ENCODE measurements at regions not wholly inside any gene's neighbourhood (a gene's known extent, or its start where the extent isn't known, plus 50 kb on each side); places are given as distances from the start of the nearest gene placed in this dataset.
"Not testable (repeated sequence)": the region's sequence is repeated elsewhere in the genome, so short reads cannot be mapped to it uniquely, and the experiment has no call there.

DNA sequence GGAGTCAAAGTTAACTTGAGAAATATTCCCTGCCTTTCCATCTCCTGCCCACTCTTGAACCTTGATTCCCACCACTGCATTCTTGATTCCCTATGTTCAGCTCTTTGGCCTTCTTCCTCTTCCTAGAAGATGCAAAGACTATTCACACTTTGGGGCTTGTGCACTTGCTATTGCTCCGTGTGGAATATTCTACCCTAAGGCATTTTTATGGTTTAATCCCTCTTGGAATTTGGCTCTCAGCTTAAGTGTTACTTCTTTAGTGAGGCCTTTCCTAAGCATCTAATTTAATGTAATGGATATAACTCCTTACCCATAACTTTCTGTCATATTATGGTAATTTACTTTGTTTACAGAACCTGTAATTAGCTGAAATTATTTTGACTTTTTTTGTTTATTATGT, 318.9 kb upstream of the COL8A1 start:
- peak; percentile 61 for DNase-seq (ENCODE audit: low read depth, low spot score)

DNA sequence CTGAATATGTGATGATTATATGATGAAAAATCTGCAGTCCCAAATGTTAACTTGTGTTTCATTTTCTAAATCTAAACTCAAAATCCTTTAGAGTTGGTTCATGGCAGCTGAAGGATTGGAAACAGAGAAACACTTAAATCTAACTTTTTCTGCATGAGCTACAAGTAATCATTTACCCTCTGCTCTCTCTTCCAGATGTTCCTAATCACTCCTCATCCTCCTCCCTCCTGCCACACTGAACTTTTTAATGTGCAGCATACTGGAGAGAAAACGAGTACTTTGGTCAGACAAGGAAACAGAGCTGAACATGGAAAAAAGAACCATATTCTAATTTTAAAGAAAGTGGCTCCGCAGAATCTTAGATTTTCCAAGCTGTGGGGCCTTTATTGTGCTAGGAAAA, 321.2 kb upstream of the COL8A1 start:
- no peak for DNase-seq (ENCODE audit: low read depth, low spot score)

DNA sequence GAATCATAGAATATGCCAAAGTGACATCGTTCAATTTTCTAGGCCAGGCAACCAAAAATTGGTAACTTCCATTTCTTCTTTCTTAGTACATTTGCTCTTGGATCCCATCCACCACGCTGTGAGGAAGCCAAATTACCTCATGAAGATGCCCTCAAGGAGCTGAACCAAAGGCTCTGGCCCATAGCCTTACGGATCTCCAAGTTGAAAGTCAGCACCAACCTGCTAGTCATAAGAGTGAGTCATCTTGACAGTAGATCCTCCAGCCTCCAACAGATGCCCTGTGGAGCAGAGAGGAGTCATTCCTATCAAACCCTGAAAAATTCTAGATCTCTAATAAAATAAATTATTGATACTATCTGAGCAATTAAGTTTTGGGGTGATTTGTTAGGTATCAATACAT, 322.5 kb upstream of the COL8A1 start:
- DNase-seq (ENCODE audit: low read depth, low spot score): no peak

DNA sequence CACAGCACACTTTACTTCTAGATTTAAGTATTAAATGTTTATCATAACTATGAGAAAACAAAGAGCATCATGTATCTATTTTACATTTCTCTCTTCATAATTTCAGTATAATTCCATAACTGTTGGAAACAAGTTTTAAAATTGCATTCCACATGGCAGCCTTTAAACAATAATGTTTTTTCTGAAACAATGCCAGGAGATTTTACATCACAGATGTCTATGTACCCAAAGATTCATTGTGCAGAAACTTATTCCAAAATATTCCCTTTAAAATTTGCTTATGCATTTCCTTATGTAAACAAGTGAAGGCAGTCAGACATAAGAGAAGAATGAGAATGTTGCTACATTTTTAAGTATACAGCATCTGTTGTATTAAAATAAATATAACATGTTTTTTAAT, 324.9 kb upstream of the COL8A1 start:
- no peak for DNase-seq (ENCODE audit: low read depth, low spot score)

GRCh38 chr3:99298661-99299060, 339.7 kb upstream of the COL8A1 start:
- DNase-seq (ENCODE audit: low read depth, low spot score): no peak

DNA sequence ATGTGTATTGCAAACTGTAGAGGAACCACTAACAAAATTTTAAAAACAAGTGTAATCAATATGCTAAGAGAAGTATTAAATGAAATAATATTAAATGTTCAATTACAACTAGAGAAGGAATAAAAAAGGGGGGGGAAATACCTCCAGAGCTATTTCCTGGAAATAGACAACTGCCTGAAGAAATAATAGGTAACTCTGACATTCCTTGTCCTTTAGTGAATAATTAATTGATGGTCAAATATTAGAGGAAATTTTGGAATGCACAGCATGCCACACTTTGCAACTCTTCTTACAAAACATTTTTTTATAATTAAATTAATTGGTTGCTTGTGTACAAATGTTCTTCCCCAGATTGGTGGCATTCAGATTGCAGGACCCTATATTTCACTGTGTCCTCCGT, 342.6 kb upstream of the COL8A1 start:
- DNase-seq (ENCODE audit: low read depth, low spot score): no peak

DNA sequence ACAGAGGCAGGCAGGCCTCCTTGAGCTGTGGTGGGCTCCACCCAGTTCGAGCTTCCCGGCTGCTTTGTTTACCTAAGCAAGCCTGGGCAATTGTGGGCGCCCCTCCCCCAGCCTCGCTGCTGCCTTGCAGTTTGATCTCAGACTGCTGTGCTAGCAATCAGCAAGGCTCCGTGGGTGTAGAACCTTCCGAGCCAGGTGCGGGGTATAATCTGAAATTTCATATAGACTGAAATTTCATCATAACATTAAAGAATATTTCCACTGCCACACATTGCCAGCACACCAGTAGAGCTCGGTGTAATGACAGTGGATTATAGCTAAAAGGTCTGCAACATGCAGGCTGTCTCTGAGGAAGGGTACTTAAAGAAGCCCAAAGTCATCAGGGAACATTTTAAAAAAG, 344.3 kb upstream of the COL8A1 start:
- DNase-seq (ENCODE audit: low read depth, low spot score): not testable (repeated sequence)

- DNase-seq (ENCODE audit: low read depth, low spot score): no peak
These were observed 350.5 kb upstream of the COL8A1 start for GRCh38 chr3:99287876-99288275.

DNA sequence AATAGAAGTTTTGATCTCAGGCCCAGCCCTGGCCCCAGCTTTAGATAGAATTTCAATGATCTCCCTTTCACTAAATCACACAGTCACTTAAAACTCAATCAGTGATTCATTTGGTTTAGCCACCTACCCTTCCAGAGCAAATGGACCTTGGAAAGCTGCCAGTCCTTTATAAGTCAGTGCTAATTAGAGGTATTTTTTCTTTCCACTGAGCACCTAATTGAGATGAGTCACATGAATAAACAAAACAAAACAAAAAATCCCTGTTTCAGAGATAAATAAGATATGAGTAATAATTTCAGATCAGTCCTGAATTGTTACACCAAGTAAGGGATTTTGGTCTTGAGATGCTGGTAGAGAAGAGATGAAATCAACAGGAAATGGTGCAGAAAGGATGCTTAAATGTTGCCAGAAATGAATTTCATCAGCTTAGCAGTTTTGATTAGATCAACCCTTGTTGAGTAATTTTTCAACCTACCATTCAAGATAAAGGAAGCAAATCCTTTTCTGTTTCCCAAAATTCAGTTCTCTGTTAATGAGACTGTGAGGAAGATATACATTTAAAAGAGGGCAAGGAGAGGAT, 352.0 kb upstream of the COL8A1 start:
- peak; percentile 54 for DNase-seq (ENCODE audit: low read depth, low spot score)

DNA sequence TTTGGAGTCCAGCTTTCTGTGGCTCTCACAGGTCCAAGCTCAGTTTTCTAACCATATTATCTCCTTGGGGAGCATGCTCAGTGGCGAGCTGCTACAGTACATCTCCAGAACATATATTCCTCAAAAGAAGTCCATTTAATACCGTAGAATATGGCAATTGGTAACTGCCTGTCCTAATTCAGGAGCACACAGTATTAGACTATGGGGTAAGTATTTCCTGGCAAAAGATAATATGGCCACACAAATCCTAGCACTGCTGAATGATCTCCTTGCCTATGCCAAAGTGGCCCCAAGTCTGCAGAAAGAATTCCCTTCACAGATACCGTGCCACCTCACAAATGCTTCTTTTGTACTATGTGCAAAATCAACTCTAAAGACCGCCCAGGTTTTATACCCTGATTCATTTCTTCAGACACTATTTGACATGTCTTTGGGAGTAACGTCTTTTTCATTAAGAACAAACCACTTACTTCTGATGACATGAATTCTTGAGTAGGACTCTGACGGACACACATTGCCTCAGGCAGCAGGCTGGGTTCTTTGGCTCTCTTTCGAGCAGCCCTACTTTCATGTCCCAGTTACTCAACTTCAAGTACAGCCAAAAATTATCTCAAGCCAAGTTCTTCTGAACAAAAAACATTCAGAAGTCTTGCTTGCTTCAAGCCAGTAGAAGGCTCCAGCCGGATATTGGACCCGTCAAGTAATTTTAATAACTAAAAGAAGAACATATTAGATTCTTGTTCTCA, 368.3 kb upstream of the DCBLD2 start:
- DNase-seq (ENCODE audit: low read depth, low spot score): no peak

GRCh38 chr3:99256788-99257187, 355.3 kb upstream of the DCBLD2 start:
- no peak for DNase-seq (ENCODE audit: low read depth, low spot score)

GRCh38 chr3:99253963-99254355, 352.5 kb upstream of the DCBLD2 start:
- DNase-seq (ENCODE audit: low read depth, low spot score): no peak

GRCh38 chr3:99250821-99251355, 349.4 kb upstream of the DCBLD2 start:
- DNase-seq (ENCODE audit: low read depth, low spot score): no peak

DNA sequence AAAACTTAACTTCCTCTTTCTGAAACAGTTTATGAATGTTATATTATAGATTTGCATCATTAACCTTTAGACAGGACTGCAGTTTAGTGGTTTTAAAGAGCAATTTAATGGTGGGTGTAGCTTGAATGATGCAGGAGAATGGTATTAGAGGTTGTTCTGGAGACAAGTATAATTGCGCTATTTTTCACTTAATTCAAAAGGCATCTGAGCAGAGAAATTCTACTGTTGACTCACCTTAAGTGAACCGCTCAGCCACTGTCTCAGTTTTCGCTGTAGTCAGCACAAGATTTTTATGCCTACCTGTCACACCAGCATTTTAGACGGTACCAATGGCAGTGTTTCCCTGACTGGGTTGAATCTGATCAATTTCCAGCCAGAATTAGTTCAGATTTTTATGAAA, 348.8 kb upstream of the DCBLD2 start:
- DNase-seq (ENCODE audit: low read depth, low spot score): peak; percentile 65

GRCh38 chr3:99249627-99250026, 348.1 kb upstream of the DCBLD2 start:
- DNase-seq (ENCODE audit: low read depth, low spot score): peak; percentile 67

DNA sequence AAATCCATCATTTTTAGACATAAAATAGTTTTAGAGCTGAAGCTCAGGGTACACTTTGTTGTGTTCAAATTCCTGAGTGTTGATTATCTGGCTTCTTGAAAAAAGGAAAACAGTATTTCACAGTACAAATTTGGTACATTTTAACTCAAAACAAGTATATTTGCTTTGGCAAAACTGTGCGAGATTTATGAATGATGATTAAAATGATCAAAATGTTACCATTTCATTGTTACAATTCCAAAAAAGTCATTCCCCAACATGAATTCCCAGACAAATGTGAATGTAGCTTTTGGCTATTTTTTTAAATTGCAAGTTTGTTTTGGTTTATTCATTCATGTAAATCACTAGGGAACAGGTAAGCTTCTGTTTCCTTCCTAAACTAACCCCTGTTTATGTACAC, 347.4 kb upstream of the DCBLD2 start:
- DNase-seq (ENCODE audit: low read depth, low spot score): no peak

DNA sequence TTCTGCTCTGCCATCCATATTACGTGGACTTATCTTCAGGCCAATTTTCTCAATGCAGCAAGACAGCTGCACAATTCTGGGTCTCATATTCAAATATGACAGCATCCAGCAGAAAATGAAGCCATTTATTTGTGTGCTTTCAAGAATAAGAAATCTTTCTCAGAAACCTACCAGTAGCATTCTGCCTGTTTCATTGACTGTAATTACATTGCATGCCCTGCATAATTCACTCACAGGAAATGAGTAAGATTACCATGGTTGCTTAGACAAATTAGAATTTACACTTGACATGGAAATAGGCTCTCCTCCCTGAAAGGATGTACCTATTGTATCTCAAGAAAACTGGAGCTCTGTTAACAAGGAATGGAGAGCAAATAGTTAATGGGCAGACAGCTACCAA, 346.6 kb upstream of the DCBLD2 start:
- DNase-seq (ENCODE audit: low read depth, low spot score): no peak

- DNase-seq (ENCODE audit: low read depth, low spot score): no peak
These were observed 344.6 kb upstream of the DCBLD2 start for GRCh38 chr3:99246010-99246654.

DNA sequence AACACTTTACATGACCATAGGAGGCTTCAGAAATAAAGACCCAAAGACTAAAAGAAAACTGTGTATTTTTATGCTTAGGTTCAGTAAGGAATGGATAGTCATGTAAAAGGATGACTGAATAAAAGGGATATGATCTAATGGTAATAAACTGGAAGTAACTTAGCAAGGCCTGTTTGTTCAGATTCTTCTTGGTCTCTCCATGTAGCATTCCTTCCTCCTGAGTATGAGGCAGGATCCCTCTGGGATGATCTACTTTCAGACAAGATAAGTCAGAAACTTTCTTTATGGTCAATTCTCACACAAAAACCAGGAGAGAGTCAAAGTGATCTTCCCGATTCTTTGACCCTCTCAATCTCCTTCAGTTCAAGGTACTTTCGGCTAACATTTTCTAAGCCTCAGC, 340.8 kb upstream of the DCBLD2 start:
- DNase-seq (ENCODE audit: low read depth, low spot score): no peak

DNA sequence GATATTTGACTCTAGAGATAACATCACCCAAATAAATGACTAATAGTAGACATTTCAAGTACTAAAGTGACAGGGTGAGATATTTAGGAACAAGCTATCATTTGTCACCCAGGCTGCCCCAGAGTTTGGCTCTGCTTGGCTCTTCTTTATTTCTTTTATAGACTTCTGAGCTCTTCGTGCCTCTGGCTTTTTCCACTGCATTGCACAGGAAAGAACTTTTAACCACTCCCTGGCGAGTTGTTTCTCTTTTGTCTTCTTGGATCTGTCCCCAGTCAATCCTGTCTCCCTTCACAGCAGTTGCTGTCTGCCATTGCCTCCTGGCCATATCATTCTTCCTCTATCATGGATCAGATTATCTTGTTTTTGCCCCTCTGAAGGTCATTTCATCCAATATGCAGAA, 339.2 kb upstream of the DCBLD2 start:
- peak; percentile 66 for DNase-seq (ENCODE audit: low read depth, low spot score)

GRCh38 chr3:99236576-99236975, 335.1 kb upstream of the DCBLD2 start:
- no peak for DNase-seq (ENCODE audit: low read depth, low spot score)

DNA sequence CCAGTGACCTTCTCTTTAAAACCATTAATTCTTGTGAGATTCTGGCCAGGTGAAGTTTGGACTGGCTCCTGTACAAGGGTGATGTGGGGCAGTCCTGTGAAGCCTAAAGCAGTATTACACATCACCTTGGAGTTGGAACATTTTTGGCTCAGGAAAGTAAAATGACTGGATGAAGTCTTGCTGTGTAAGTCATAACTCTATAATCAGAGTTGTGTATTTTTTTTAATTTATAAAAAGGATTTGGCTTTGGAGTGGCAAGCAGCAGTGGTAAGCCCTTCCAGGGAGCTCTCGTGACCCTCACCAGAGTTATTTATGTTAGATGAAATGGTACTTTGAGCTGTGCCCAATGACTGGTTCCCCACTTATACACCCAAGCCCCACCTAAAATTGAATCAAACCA, 331.2 kb upstream of the DCBLD2 start:
- no peak for DNase-seq (ENCODE audit: low read depth, low spot score)

DNA sequence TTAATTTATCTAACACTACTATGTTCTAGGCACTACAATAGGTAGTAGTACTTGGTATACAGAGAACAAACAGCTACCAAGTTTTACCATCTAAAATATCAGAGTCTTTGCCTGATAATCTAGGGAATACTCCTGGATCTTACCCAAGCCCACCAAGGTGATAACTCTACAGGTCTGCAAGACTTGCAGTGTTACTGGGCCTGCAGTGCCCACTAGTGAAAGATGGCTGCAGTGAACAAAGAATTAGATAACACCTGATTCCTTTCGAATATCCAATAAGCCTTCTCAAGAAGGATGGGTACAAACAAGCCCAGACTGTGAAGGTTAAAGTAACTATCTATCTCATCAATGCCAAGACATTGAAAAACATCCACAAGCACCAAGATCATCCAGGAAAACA, 317.0 kb upstream of the DCBLD2 start:
- DNase-seq (ENCODE audit: low read depth, low spot score): no peak

Measured in astrocyte of the hippocampus (primary cell).